Stimulated activated naive CD8-positive, alpha-beta T cell treated with anti-CD3 and anti-CD28 coated beads, Interleukin-15, Interleukin-2, amounts not matched to agents 100 ng/mL and 50 ng/mL, for 24 hours (primary cell): ENCODE measurements at regions not wholly inside any gene's neighbourhood (a gene's known extent, or its start where the extent isn't known, plus 50 kb on each side); places are given as distances from the start of the nearest gene placed in this dataset.

Experiments used
- H3K27ac Mint-ChIP-seq: one replicate; pipeline ENCODE4 v1.8.0; 2021; ENCODE audit warnings: mild to moderate bottlenecking, mixed read lengths
- H3K27me3 Mint-ChIP-seq: one replicate; pipeline ENCODE4 v1.8.0; 2021; ENCODE audit warnings: mixed read lengths
- H3K36me3 Mint-ChIP-seq: one replicate; pipeline ENCODE4 v1.8.0; 2021; ENCODE audit warnings: low read depth, mixed read lengths
- H3K4me1 Mint-ChIP-seq: one replicate; pipeline ENCODE4 v1.8.0; 2021; ENCODE audit warnings: low read depth, mixed read lengths
- H3K4me3 Mint-ChIP-seq: one replicate; pipeline ENCODE4 v1.8.0; 2021; ENCODE audit warnings: mild to moderate bottlenecking, mixed read lengths
- H3K9me3 Mint-ChIP-seq: one replicate; pipeline ENCODE4 v1.8.0; 2021; ENCODE audit warnings: mixed read lengths

DNA sequence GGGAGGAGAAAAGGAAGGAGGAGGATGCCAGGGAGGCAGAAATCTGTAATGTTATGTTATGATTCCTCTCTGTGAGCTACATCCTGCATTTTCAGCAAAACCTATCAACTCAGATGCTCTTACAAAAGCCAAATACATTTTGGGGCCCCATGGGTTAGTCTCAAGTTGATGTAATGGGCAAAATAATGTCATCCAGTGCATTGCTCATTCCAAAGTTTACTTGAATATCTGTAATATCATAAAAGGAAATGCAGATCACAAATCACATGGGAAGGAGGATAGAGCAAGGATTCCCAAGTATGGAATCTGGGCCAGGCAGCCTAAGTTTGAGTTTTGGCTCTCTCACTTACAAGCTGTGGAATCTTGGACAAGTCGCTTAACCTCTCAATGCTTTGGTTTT, 74.9 kb upstream of the SOD3 start:
- H3K27me3 Mint-ChIP-seq: peaks cover 3% of the 10 kb centered on the region
- H3K36me3 Mint-ChIP-seq: no peaks in the 10 kb centered on the region
- peaks cover 2% of the 10 kb centered on the region for H3K9me3 Mint-ChIP-seq
- no peak overlapping the region for H3K27ac Mint-ChIP-seq
- H3K4me3 Mint-ChIP-seq: no peak overlapping the region
- no peaks in the 10 kb centered on the region for H3K4me1 Mint-ChIP-seq

DNA sequence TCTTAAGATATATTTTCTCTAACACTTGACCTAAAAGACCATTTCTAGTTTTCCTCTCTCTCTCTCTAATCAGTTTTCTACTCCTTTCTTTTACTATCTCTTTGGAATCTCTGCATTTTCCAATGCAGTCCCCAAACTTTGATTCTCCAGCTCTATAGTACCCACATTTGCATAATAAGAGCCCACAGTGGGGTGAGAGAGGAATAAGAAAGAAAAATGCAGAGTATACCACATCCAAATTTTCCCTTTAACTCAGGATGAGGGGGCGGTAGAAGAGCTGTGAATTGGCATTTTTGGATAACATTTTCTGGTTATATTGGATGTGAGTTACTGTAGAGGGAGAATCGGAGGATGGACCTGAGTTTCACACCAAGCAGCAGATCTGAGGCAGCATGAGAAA, 74.4 kb upstream of the SOD3 start:
- H3K27ac Mint-ChIP-seq: no peak overlapping the region
- H3K4me1 Mint-ChIP-seq: no peaks in the 10 kb centered on the region
- H3K27me3 Mint-ChIP-seq: peaks cover 3% of the 10 kb centered on the region
- no peaks in the 10 kb centered on the region for H3K36me3 Mint-ChIP-seq
- no peak overlapping the region for H3K4me3 Mint-ChIP-seq
- no peaks in the 10 kb centered on the region for H3K9me3 Mint-ChIP-seq

DNA sequence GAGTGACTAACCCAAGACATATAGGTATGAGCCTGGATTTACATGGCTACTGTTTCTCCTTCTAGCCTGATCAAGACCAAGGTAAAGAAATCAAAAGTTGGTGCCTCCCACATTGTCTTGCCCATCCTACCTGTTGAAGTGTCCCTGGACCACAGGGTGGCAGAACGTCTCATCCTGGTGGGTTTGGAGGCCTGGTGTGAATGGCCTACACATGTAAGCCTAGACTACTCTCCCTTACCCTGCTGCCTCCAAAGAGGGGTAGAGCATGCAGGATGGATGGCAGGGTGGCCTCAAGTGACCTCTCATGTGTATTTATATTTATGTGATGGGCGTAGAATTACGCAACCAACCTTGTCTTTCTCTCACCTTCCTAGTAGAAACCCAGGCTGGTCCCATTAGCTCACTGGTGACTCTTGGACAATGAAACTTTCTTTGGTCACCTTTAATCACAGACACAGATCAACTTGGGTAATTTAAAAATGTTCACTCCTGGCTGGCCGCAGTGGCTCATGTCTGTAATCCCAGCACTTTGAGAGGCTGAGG, 73.3 kb upstream of the SOD3 start:
- no peaks in the 10 kb centered on the region for H3K4me1 Mint-ChIP-seq
- peaks cover 3% of the 10 kb centered on the region for H3K27me3 Mint-ChIP-seq
- no peak overlapping the region for H3K27ac Mint-ChIP-seq
- H3K4me3 Mint-ChIP-seq: no peak overlapping the region
- H3K36me3 Mint-ChIP-seq: no peaks in the 10 kb centered on the region
- H3K9me3 Mint-ChIP-seq: no peaks in the 10 kb centered on the region

GRCh38 chr4:24727390-24728224, 67.8 kb upstream of the SOD3 start:
- no peaks in the 10 kb centered on the region for H3K36me3 Mint-ChIP-seq
- no peak overlapping the region for H3K27ac Mint-ChIP-seq
- H3K4me3 Mint-ChIP-seq: no peak overlapping the region
- H3K4me1 Mint-ChIP-seq: no peaks in the 10 kb centered on the region
- H3K9me3 Mint-ChIP-seq: no peaks in the 10 kb centered on the region
- H3K27me3 Mint-ChIP-seq: peaks cover 7% of the 10 kb centered on the region

DNA sequence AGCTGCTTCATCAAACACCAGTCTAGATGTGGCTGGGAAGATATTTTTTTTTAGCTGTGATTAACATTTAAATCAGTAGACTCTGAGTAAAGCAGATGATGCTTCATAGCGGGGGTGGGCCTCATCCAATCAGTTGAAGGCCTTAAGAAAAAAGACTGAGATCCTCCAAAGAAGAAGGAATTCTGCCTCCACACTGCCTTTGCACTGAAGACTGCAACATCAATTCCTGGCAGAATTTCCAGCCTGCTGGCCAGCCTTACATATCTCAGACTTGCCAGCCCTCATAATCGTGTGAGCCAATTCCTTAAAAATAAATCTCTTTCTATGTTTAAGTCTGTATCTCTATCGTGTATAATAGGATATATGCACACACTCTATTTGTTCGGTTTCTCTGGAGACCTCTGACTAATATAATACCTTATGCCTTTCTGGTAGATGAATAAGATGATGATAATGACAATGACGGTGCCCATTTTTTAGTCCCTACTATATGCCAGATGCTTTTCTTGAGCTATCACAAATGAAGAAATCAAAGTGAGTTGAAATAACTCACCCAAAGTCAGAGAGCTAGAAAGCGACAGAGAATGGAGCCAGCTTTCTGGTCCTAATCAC, 66.1 kb upstream of the SOD3 start:
- no peaks in the 10 kb centered on the region for H3K36me3 Mint-ChIP-seq
- no peak overlapping the region for H3K4me3 Mint-ChIP-seq
- peaks cover 7% of the 10 kb centered on the region for H3K27me3 Mint-ChIP-seq
- no peaks in the 10 kb centered on the region for H3K4me1 Mint-ChIP-seq
- no peaks in the 10 kb centered on the region for H3K9me3 Mint-ChIP-seq
- H3K27ac Mint-ChIP-seq: no peak overlapping the region

DNA sequence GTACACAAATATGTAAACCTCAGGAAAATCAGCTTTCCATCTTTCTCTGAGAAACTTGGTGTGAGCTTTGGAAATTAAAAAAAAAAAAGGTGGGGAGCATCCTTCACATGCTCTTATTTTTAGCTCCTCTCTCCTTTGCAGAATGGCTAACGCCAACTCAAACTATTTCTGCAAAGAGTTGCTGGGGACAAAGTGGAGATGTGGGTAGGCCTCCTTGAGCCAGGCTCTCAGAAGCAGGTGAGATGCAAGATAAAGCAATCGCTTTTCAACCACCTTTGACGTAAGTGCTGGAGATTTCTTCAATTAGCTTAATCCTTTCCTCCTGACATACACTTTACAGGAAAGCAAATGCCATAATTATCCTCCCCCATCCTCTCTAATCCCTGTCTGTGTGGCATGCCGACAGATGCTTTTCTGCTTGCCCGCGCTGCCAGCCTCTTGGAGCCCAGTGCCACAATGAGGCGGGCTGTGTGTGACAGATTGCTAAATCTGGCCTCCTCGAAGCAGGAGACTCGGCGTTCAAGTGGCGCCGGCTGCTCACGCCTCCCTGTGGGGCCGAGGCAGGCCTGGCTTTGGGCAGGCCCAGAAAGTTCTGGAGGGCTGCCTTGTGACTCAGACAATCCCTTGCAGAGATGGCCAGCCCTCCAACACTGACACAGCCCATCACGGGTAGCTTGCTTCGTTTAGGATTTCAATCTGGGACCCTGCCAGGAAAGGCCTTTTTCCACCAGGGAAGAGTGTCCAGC, 64.9 kb upstream of the SOD3 start:
- no peak overlapping the region for H3K4me3 Mint-ChIP-seq
- peaks cover 7% of the 10 kb centered on the region for H3K27me3 Mint-ChIP-seq
- H3K27ac Mint-ChIP-seq: no peak overlapping the region
- no peaks in the 10 kb centered on the region for H3K9me3 Mint-ChIP-seq
- no peaks in the 10 kb centered on the region for H3K36me3 Mint-ChIP-seq
- no peaks in the 10 kb centered on the region for H3K4me1 Mint-ChIP-seq

DNA sequence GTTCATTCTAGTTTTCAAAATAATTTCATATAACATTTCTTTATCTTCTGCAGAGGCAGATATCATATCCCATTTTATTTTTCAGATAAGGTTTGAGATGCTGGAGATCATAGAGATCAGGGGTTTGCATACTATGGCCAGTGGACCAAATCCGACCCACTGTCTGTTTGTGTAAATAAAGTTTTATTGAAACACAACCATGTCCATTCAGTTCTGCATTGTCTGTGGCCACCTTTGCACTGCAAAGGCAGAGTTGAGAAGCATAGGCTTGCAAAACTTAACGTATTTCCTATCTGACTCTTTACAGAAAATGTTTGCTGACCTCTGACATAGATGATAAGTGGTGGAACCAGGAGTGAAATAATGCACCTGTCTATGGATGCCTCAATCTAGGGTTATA, 63.9 kb upstream of the SOD3 start:
- H3K4me3 Mint-ChIP-seq: no peak overlapping the region
- no peaks in the 10 kb centered on the region for H3K9me3 Mint-ChIP-seq
- no peaks in the 10 kb centered on the region for H3K4me1 Mint-ChIP-seq
- no peak overlapping the region for H3K27ac Mint-ChIP-seq
- H3K27me3 Mint-ChIP-seq: peaks cover 7% of the 10 kb centered on the region
- no peaks in the 10 kb centered on the region for H3K36me3 Mint-ChIP-seq

DNA sequence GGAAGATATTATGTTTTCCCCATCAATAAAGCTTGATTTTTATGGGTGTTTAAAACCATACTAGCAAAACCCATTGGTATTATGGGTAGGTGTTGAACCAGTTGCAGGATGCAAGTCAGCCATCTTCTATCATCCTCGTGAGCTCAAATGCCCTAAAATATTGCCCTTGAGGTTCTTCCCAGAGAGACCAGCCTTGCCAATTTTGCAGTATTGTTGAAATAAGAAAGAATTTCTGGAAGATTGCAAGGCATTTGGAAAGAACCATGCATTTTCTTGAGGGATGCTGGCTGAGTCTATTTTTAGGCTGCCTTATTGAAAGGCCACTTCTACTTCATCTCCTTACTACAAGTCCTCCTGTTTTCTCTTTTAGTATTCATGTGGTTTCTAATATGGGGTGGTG, 60.9 kb upstream of the SOD3 start:
- Mint-ChIP-seq H3K27ac (no peak overlapping the region), H3K9me3 (peaks cover 17% of the 10 kb centered on the region), H3K27me3 (no peaks in the 10 kb centered on the region), H3K4me3 (no peak overlapping the region), H3K4me1 (no peaks in the 10 kb centered on the region), H3K36me3 (no peaks in the 10 kb centered on the region)

GRCh38 chr4:24736066-24736465, 59.3 kb upstream of the SOD3 start:
- H3K27me3 Mint-ChIP-seq: peaks cover 1% of the 10 kb centered on the region
- H3K4me1 Mint-ChIP-seq: no peaks in the 10 kb centered on the region
- no peak overlapping the region for H3K27ac Mint-ChIP-seq
- peaks cover 17% of the 10 kb centered on the region for H3K9me3 Mint-ChIP-seq
- H3K4me3 Mint-ChIP-seq: no peak overlapping the region
- no peaks in the 10 kb centered on the region for H3K36me3 Mint-ChIP-seq

DNA sequence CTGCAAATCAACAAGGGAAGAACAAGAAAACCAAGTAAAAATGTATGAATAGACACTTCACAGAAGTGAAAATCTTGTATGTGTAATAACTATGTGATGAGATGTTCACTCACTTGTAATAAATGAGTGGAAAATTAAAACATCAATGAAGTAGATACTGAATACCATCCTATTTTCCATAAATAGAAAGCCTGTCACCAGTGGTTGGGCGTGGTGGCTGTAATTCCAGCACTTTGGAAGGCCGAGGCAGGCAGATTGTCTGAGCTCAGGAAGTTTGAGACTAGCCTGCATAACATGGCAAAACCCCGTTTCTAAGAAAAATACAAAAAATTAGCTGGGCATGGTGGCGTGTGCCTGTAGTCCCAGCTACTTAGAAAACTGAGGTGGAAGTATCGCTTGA, 53.5 kb upstream of the SOD3 start:
- Mint-ChIP-seq H3K27ac (no peak overlapping the region), H3K36me3 (no peaks in the 10 kb centered on the region), H3K4me1 (no peaks in the 10 kb centered on the region), H3K27me3 (peaks cover 4% of the 10 kb centered on the region), H3K4me3 (no peak overlapping the region), H3K9me3 (peaks cover 14% of the 10 kb centered on the region)

GRCh38 chr4:24742335-24742734, 53.0 kb upstream of the SOD3 start:
- H3K27ac Mint-ChIP-seq: no peak overlapping the region

DNA sequence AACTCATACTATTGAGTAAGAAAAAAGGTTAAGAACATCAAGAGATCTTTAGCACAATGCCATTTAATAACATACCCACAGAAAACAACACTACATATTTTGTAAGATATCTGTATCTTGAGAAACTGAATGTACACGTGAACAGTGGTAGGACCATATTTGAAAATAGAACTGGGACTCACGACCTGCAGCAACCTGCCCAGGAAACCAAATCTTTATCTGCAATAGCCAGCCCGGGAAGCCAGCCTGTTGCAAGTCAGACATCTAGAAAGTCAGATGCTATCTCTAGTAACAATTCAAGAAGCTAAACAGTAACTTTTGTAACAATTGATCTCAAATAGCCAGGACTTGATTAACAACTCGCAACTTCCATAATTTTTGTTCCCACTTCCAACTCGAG, 52.6 kb upstream of the SOD3 start:
- Mint-ChIP-seq H3K27ac (no peak overlapping the region), H3K36me3 (no peaks in the 10 kb centered on the region), H3K4me1 (no peaks in the 10 kb centered on the region), H3K4me3 (no peak overlapping the region), H3K9me3 (peaks cover 7% of the 10 kb centered on the region), H3K27me3 (peaks cover 4% of the 10 kb centered on the region)

More at GRCh38 chr4:24742335-24742734, 53.0 kb upstream of the SOD3 start:
- Mint-ChIP-seq H3K4me3 (no peak overlapping the region), H3K27me3 (peaks cover 4% of the 10 kb centered on the region), H3K36me3 (no peaks in the 10 kb centered on the region), H3K4me1 (no peaks in the 10 kb centered on the region), H3K9me3 (peaks cover 10% of the 10 kb centered on the region)

DNA sequence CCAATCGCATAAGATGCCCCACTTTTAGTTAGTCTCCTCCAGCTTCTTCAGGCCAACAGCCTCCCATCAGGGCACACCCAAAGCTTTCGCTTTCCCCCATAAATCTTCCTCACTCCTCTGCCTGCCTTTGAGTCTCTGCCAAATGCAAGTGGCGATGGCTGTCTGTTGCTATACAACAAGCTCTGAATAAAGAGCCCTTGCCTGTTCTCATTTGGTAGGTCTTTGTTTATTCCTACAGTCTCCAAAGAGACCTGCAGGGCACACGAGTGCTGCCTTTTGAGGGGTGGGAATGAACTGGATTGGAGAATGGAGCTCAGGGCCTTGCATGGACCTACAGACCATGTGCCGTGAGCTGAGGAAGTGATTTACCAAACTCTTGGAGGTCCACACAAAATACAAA, 52.2 kb upstream of the SOD3 start:
- no peak overlapping the region for H3K27ac Mint-ChIP-seq
- no peak overlapping the region for H3K4me3 Mint-ChIP-seq
- H3K4me1 Mint-ChIP-seq: no peaks in the 10 kb centered on the region

DNA sequence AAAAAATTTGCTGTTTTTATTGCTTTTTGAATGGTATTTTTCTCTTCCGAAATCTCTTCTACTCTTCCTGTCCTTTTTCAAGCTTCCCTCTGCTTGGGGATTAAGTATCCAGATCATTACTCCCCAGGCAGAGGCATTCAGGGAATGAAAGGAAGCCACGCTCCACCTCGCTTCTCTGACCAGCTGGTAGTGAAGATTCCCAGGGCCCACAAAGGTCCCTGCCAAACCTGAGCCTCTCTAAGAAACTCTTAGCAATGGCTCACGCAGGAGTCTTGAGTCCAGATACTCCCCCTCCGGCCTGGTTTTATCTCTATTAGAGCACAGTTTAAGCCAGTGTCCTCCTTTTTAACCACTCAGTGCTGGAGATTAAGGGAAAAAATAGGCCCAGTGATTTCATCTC, 51.4 kb upstream of the SOD3 start:
- Mint-ChIP-seq H3K9me3 (no peaks in the 10 kb centered on the region), H3K4me1 (no peaks in the 10 kb centered on the region), H3K36me3 (no peaks in the 10 kb centered on the region), H3K27me3 (peaks cover 4% of the 10 kb centered on the region), H3K27ac (no peak overlapping the region), H3K4me3 (no peak overlapping the region)

More for the DNA sequence above, 52.2 kb upstream of the SOD3 start:
- H3K27me3 Mint-ChIP-seq: peaks cover 4% of the 10 kb centered on the region
- peaks cover 4% of the 10 kb centered on the region for H3K9me3 Mint-ChIP-seq
- no peaks in the 10 kb centered on the region for H3K36me3 Mint-ChIP-seq
